ENCODE measurements at regions not wholly inside any gene's neighbourhood (a gene's known extent, or its start where the extent isn't known, plus 50 kb on each side); places are given as distances from the start of the nearest gene placed in this dataset.

DNA sequence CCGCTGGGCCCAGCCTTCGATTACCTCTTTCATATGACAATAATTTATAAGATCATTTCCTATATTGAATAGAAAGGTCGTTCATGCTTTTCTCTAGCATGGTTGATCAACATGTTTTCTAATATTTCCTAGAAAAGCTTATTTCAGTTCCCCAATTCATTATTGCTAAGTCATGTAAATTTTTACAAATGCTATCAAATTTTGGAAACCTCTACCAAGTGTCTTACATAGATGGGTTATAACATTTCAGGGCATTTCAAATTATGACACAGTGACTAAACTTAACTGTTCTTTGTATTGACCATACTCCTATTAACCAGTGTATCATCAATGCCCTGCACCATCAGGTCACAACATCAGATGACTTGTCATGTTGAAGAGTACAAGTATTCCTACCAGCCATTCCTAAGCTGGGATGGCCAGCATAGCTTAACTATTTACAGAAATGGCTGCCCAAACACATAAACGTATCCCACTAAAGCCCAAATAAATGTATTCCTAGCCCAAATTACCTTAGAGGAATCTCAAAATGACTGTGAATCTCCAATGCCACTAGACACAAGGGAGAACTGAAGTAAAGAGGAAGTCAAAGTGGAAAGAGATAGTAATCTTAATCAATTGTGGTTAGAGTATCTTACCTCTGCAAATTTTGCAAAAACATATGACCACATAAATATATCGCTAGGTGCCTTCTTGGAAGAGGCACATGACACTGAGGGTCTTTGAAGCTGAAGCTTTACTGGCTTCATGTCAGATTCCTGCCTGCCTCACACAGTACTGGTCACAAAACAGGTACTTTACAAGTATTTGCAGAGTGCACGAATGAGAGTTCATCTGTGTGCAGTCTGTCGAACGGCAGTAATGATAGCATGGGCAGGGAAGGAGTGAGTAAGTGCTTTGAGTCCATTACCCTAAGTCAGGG is 87.3 kb upstream of the TLK1 start:
- TF ChIP-seq, protein P1, sequence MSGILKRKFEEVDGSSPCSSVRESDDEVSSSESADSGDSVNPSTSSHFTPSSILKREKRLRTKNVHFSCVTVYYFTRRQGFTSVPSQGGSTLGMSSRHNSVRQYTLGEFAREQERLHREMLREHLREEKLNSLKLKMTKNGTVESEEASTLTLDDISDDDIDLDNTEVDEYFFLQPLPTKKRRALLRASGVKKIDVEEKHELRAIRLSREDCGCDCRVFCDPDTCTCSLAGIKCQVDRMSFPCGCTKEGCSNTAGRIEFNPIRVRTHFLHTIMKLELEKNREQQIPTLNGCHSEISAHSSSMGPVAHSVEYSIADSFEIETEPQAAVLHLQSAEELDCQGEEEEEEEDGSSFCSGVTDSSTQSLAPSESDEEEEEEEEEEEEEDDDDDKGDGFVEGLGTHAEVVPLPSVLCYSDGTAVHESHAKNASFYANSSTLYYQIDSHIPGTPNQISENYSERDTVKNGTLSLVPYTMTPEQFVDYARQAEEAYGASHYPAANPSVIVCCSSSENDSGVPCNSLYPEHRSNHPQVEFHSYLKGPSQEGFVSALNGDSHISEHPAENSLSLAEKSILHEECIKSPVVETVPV (CRISPR knock-in tag; IDR thresholded peaks at IDR 0.05): no peak
- no peak for TF ChIP-seq ARNTL (CRISPR knock-in tag; IDR thresholded peaks at IDR 0.05; ENCODE audit: borderline replicate concordance, low read depth)
- no peak for TF ChIP-seq CSDC2 (CRISPR knock-in tag; IDR thresholded peaks at IDR 0.05)
- TF ChIP-seq ZC3H10 (CRISPR knock-in tag; IDR thresholded peaks at IDR 0.05): no peak
- TF ChIP-seq OSR1 (CRISPR knock-in tag; IDR thresholded peaks at IDR 0.05): no peak
- TF ChIP-seq ZFP3 (CRISPR knock-in tag; IDR thresholded peaks at IDR 0.05): no peak
